Lower leg skin (tissue), 3 donors: ENCODE measurements at regions not wholly inside any gene's neighbourhood (a gene's known extent, or its start where the extent isn't known, plus 50 kb on each side); places are given as distances from the start of the nearest gene placed in this dataset.

Experiments used
- POLR2A ChIP-seq, 2 donors: fragments of 450-650 bp; IDR thresholded peaks; one replicate each; pipeline ENCODE4 v1.6.1; 2016 to 2017; ENCODE audit warnings: antibody characterized with exemption in 2 of 2, mild to moderate bottlenecking in 1 of 2, moderate library complexity in 1 of 2
- TF ChIP-seq, protein P1 (sequence below), 3 donors: fragments of 450-650 bp; IDR thresholded peaks; one replicate each; pipeline ENCODE4 v1.5.1; 2016; ENCODE audit warnings: antibody characterized with exemption in 3 of 3, mild to moderate bottlenecking in 3 of 3, moderate library complexity in 2 of 3

DNA sequence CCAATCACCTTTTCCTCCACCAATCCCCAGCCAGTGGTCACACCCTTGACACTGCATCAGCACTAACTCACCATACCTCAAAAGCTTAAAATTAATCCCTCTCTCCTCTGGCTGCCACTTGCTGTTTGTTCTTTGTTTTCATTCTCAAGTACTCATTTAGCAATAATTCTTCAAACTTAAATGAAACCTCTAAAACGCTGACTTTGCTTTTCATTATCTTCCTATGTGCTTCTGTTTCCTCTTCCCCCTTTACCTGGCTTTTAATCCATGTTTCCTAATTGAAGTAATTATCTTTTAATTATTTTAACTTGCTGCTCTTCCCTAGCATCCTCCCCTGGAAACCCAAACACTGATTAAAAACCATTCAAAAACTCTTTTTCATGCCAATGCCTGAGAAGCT is 348.9 kb upstream of the MEOX2 start:
- TF ChIP-seq, protein P1, sequence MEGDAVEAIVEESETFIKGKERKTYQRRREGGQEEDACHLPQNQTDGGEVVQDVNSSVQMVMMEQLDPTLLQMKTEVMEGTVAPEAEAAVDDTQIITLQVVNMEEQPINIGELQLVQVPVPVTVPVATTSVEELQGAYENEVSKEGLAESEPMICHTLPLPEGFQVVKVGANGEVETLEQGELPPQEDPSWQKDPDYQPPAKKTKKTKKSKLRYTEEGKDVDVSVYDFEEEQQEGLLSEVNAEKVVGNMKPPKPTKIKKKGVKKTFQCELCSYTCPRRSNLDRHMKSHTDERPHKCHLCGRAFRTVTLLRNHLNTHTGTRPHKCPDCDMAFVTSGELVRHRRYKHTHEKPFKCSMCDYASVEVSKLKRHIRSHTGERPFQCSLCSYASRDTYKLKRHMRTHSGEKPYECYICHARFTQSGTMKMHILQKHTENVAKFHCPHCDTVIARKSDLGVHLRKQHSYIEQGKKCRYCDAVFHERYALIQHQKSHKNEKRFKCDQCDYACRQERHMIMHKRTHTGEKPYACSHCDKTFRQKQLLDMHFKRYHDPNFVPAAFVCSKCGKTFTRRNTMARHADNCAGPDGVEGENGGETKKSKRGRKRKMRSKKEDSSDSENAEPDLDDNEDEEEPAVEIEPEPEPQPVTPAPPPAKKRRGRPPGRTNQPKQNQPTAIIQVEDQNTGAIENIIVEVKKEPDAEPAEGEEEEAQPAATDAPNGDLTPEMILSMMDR (IDR thresholded peaks at IDR 0.05), result no peak
- no peak for TF ChIP-seq POLR2A (IDR thresholded peaks at IDR 0.05)
